GM20000 (cell line): ENCODE measurements at regions not wholly inside any gene's neighbourhood (a gene's known extent, or its start where the extent isn't known, plus 50 kb on each side); places are given as distances from the start of the nearest gene placed in this dataset.

Source experiments
- DNase-seq: peaks from one replicate; pipeline ENCODE4 v3.0.0; 2012; ENCODE audit warnings: low spot score
- TF ChIP-seq, protein P1 (sequence below): IDR thresholded peaks from 2 replicates; pipeline ENCODE4 v1.5.1; 2012; ENCODE audit warnings: mild to moderate bottlenecking, control low read depth; ENCODE audit errors: extremely low read depth, missing control alignments

DNA sequence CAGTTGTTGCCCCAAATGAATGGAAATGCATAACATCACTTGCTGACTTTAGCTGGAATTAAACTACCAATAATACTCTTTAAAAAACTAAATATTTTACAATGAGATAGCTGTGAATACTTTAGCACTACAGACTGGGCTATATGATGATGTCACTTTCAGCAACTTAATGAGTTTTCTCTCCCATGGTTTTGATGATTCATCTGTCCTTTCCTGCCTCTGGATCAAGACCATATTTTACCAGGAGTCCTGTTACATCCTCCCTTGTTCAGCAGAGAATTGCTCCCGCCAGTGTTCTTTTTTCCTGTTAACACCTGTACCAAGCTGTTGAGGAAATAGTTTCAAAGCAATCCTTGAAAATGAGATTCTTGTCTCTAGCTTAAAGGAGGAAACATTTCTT lies 543.0 kb downstream of the SPRY1 start:
- TF ChIP-seq, protein P1, sequence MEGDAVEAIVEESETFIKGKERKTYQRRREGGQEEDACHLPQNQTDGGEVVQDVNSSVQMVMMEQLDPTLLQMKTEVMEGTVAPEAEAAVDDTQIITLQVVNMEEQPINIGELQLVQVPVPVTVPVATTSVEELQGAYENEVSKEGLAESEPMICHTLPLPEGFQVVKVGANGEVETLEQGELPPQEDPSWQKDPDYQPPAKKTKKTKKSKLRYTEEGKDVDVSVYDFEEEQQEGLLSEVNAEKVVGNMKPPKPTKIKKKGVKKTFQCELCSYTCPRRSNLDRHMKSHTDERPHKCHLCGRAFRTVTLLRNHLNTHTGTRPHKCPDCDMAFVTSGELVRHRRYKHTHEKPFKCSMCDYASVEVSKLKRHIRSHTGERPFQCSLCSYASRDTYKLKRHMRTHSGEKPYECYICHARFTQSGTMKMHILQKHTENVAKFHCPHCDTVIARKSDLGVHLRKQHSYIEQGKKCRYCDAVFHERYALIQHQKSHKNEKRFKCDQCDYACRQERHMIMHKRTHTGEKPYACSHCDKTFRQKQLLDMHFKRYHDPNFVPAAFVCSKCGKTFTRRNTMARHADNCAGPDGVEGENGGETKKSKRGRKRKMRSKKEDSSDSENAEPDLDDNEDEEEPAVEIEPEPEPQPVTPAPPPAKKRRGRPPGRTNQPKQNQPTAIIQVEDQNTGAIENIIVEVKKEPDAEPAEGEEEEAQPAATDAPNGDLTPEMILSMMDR = no peak
- no peak for DNase-seq

DNA sequence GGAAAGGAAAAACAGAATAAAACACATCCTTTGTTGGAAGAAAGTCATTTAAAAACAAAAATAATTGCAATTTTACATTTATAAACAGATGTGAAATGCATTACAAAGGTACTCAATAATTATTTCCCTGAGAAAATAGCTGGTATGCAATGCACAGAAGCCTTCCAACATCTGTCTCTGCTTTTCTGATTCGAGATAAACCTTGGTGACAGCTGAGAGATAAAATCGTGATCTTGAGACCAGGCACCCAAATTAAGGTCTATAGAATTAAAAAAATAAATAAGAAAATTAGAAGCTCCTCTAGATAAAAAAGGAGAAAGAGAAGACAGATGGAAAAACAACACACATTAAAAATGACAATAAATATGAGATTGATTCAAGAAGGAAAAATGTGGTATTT lies 544.0 kb downstream of the SPRY1 start:
- TF ChIP-seq, protein P1 = no peak
- DNase-seq = no peak

DNA sequence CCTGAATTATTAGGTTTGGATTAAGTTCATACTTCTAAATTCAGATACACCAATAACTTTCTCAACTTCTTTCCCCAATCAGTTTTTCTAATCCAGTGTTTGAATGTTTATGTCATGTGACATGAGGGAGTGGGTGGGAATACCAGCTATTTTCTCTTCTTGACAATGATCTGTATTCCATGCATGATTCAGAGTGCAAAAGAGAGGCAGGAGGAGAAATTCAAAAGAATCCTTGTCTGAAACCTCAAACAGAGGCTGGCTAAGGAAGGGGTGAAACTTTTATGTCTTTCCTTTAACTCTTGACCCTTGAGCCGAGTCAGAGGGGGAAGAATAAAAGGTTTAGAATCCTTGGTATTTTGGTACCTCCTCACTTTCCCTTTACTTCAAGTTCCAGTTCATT lies 544.7 kb downstream of the SPRY1 start:
- DNase-seq = no peak
- TF ChIP-seq, protein P1 = no peak

DNA sequence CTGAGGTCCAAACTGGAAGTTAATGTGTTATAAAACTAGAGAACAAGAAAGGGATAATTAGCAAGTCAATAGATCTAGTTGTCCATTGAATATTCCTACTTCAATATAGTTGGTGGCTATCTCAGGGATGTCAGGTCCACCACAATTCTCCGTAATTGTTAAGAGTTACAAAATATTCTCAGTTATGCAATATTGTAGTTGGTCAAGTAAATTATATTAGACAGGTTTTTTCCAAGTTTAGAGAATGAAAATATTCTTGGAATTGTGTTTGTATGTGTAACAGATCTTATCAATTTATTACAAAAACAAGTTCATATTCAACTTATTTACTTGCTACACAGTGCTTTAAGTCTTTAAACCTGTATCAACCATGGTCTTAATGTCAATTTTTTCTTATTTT lies 547.4 kb downstream of the SPRY1 start:
- TF ChIP-seq, protein P1 = no peak
- no peak for DNase-seq

DNA sequence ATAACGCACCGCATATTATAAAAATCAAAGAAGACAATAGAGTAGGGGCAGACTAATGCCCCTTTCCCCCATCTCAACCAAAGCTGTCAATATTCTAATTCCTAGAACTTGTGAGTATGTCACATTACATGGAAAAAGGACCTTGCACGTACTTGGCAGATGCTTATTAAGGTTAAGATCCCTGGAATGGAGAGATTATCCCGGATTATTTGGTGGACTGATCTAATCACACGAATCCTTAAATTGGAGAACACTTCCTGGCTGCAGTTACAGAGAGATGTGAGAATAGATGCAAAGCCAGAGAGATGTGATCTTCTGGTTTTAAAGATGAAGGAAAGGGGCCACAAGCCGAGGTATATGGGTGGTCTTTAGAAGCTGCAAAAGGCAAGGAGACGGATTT lies 548.7 kb downstream of the SPRY1 start:
- DNase-seq = no peak
- TF ChIP-seq, protein P1 = no peak

DNA sequence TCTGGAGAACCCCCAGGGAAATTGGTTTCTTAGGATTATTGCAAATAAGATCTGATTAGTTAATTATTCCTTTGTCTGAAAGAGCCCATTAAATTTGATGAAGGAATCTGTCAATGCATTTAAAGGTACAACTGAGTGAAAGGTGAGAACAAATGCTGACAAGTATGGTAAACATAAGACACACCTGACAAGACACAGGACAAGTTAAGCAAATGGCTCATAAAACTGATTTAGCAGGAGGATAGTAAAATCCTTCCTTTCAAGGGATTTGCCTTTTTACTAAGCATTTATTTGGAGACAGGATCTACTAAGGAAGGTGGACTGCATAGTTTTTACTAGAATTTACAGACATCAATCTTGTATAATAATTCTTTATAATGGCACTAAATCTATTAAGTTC lies 553.9 kb downstream of the SPRY1 start:
- TF ChIP-seq, protein P1 = no peak
- DNase-seq = no peak

DNA sequence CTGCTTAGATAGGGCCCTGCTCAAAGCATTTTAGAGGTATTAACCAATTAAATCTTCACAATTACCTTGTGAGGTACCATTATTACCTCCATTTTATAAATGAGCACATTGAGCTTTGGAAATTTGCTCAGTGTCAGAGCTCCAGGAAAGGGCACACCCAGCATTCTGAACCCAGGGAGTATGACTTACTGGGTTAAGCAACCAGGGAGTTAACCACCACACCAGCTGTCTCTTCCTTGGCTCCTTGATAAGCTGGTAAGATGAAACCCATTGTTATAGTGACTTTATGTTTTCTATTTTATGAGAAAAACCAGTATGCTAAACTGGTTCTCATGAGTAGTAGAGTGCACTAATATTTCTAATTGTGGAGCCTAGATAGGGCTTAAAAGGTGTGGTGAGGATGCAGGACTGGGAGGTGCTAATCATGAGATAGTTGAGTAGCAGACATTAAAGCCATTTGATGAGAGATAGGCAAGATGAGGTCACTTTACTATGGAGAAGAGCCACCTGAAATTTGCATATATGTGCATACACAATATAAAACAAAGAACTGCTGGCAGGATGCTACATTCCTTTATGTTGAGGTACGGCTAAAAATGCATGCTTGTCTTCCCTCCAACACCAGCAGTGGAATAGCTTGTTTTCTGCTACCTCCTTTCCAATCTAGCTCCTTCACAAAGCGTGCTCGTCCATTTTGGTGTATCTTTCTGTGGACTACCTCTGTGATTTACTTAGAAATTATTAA lies 556.1 kb downstream of the SPRY1 start:
- TF ChIP-seq, protein P1 = no peak
- no peak for DNase-seq
